Esophagus (tissue), 2 donors: ENCODE measurements at regions not wholly inside any gene's neighbourhood (a gene's known extent, or its start where the extent isn't known, plus 50 kb on each side); places are given as distances from the start of the nearest gene placed in this dataset.

Experiments used
- H3K27ac ChIP-seq, 2 donors: one replicate each; pipeline ENCODE4 v1.5.1; 2013; ENCODE audit warnings: low read depth in 2 of 2, mild to moderate bottlenecking in 2 of 2, inconsistent platforms in 1 of 2, low read length in 1 of 2, moderate library complexity in 1 of 2
- H3K27me3 ChIP-seq, 2 donors: one replicate each; pipeline ENCODE4 v1.6.1; 2013; ENCODE audit warnings: low read length in 2 of 2, control low read depth in 1 of 2, mild to moderate bottlenecking in 1 of 2; ENCODE audit not compliant: insufficient read depth in 2 of 2, control insufficient read depth in 1 of 2
- H3K36me3 ChIP-seq, 2 donors: one replicate each; pipeline ENCODE4 v1.6.1; 2013; ENCODE audit warnings: low read length in 1 of 2; ENCODE audit not compliant: control insufficient read depth in 2 of 2, insufficient read depth in 2 of 2
- H3K4me1 ChIP-seq, 2 donors: one replicate each; pipeline ENCODE4 v1.6.1; 2013; ENCODE audit warnings: low read length in 1 of 2; ENCODE audit not compliant: control insufficient read depth in 2 of 2, insufficient read depth in 2 of 2
- H3K4me3 ChIP-seq, 2 donors: one replicate each; pipeline ENCODE4 v1.5.1; 2013; ENCODE audit warnings: low read length in 2 of 2, mild to moderate bottlenecking in 2 of 2, low read depth in 1 of 2, moderate library complexity in 1 of 2
- H3K9me3 ChIP-seq, 2 donors: one replicate each; pipeline ENCODE4 v1.6.1; 2013; ENCODE audit warnings: mild to moderate bottlenecking in 2 of 2, low read depth in 1 of 2, low read length in 1 of 2, moderate library complexity in 1 of 2; ENCODE audit not compliant: control insufficient read depth in 2 of 2, insufficient read depth in 1 of 2
- WGBS, 2 donors: extraction: QIAGEN DNeasy Blood & Tissue Kit; methylation state at CpG; one replicate each; pipeline ENCODE4 v1.1.7; 2013; 5-methylcytosine and 5-hydroxymethylcytosine counted together
- donor health status: healthy with polysubstance abuse.
- donor health status: Bipolar disorder and iron deficiency.

GRCh38 chr2:167440382-167440781, 552.1 kb downstream of the XIRP2 start:
- H3K4me1 ChIP-seq: no peaks in the 10 kb centered on the region
- no peaks in the 10 kb centered on the region for H3K36me3 ChIP-seq
- no peak overlapping the region for H3K27ac ChIP-seq
- H3K9me3 ChIP-seq: no peaks in the 10 kb centered on the region
- H3K4me3 ChIP-seq: no peak overlapping the region
- no peaks in the 10 kb centered on the region for H3K27me3 ChIP-seq

GRCh38 chr2:167438206-167438605, 549.9 kb downstream of the XIRP2 start:
- Histone ChIP-seq H3K27me3 (no peaks in the 10 kb centered on the region), H3K27ac (no peak overlapping the region), H3K4me3 (no peak overlapping the region), H3K36me3 (no peaks in the 10 kb centered on the region), H3K9me3 (no peaks in the 10 kb centered on the region), H3K4me1 (no peaks in the 10 kb centered on the region)
- 51 to 69% methylated on average over 2 of the region's 2 CpGs for WGBS, 2 donors

GRCh38 chr2:167431949-167432348, 543.7 kb downstream of the XIRP2 start:
- WGBS, 2 donors: 84 to 90% methylated on average over 2 of the region's 2 CpGs
- Histone ChIP-seq H3K36me3 (no peaks in the 10 kb centered on the region), H3K27ac (no peak overlapping the region), H3K9me3 (no peaks in the 10 kb centered on the region), H3K4me3 (no peak overlapping the region), H3K27me3 (no peaks in the 10 kb centered on the region), H3K4me1 (no peaks in the 10 kb centered on the region)

GRCh38 chr2:167430447-167430846, 542.2 kb downstream of the XIRP2 start:
- Histone ChIP-seq H3K36me3 (no peaks in the 10 kb centered on the region), H3K27me3 (no peaks in the 10 kb centered on the region), H3K4me1 (no peaks in the 10 kb centered on the region), H3K27ac (no peak overlapping the region), H3K4me3 (no peak overlapping the region), H3K9me3 (no peaks in the 10 kb centered on the region)

GRCh38 chr2:167424803-167425755, 536.8 kb downstream of the XIRP2 start:
- WGBS, 2 donors: 46 to 65% methylated on average over 8 of the region's 8 CpGs
- Histone ChIP-seq H3K4me3 (no peak overlapping the region), H3K36me3 (no peaks in the 10 kb centered on the region), H3K4me1 (no peaks in the 10 kb centered on the region), H3K9me3 (no peaks in the 10 kb centered on the region), H3K27me3 (no peaks in the 10 kb centered on the region), H3K27ac (no peak overlapping the region)

GRCh38 chr2:167424221-167424620, 535.9 kb downstream of the XIRP2 start:
- H3K27ac ChIP-seq: no peak overlapping the region
- no peaks in the 10 kb centered on the region for H3K9me3 ChIP-seq
- H3K4me1 ChIP-seq: no peaks in the 10 kb centered on the region
- H3K36me3 ChIP-seq: no peaks in the 10 kb centered on the region
- H3K4me3 ChIP-seq: no peak overlapping the region
- no peaks in the 10 kb centered on the region for H3K27me3 ChIP-seq
- whole genome bisulfite sequencing, 2 donors: 30 to 35% methylated on average over 1 of the region's 1 CpG

- H3K9me3 ChIP-seq: no peaks in the 10 kb centered on the region
- WGBS, 2 donors: 57% methylated on average over 4 of the region's 4 CpGs
- H3K36me3 ChIP-seq: no peaks in the 10 kb centered on the region
- H3K27me3 ChIP-seq: no peaks in the 10 kb centered on the region
- no peaks in the 10 kb centered on the region for H3K4me1 ChIP-seq
- H3K27ac ChIP-seq: no peak overlapping the region
- H3K4me3 ChIP-seq: no peak overlapping the region
Observed at GRCh38 chr2:167423731-167424130, 535.5 kb downstream of the XIRP2 start.

- Histone ChIP-seq H3K4me3 (no peak overlapping the region), H3K36me3 (no peaks in the 10 kb centered on the region), H3K27me3 (no peaks in the 10 kb centered on the region), H3K9me3 (peaks cover 3% of the 10 kb centered on the region in 2 donors), H3K4me1 (no peaks in the 10 kb centered on the region), H3K27ac (no peak overlapping the region)
- WGBS, 2 donors: 32 to 48% methylated on average over 2 of the region's 2 CpGs
Observed at GRCh38 chr2:167420211-167420610, 531.9 kb downstream of the XIRP2 start.

- Histone ChIP-seq H3K4me1 (no peaks in the 10 kb centered on the region), H3K27ac (no peak overlapping the region), H3K36me3 (no peaks in the 10 kb centered on the region), H3K4me3 (no peak overlapping the region), H3K27me3 (no peaks in the 10 kb centered on the region), H3K9me3 (peaks cover 3% of the 10 kb centered on the region in 2 donors)
Observed at GRCh38 chr2:167415068-167415467, 526.8 kb downstream of the XIRP2 start.

GRCh38 chr2:167411367-167411766, 523.1 kb downstream of the XIRP2 start:
- H3K27me3 ChIP-seq: no peaks in the 10 kb centered on the region
- H3K4me1 ChIP-seq: no peaks in the 10 kb centered on the region
- no peak overlapping the region for H3K4me3 ChIP-seq
- H3K27ac ChIP-seq: no peak overlapping the region
- H3K36me3 ChIP-seq: no peaks in the 10 kb centered on the region
- peaks cover 3% of the 10 kb centered on the region in 2 donors for H3K9me3 ChIP-seq
